Effector CD8-positive, alpha-beta T cell (primary cell): ENCODE measurements at regions not wholly inside any gene's neighbourhood (a gene's known extent, or its start where the extent isn't known, plus 50 kb on each side); places are given as distances from the start of the nearest gene placed in this dataset.

Experiments used
- DNase-seq: peaks from one replicate; lab custom pipeline; 2025; lab: John Stamatoyannopoulos, UW

- no peak for DNase-seq
These were observed 52.5 kb upstream of the C11orf58 start for GRCh38 chr11:16685914-16686313.

GRCh38 chr11:16678466-16679116 lies 59.9 kb upstream of the C11orf58 start:
- no peak for DNase-seq

- no peak for DNase-seq
These were observed 68.5 kb upstream of the C11orf58 start for GRCh38 chr11:16669799-16670415.

- DNase-seq: no peak
These were observed 105.9 kb upstream of the C11orf58 start for GRCh38 chr11:16632295-16633200.

- no peak for DNase-seq
These were observed 107.8 kb upstream of the C11orf58 start for GRCh38 chr11:16630651-16631050.

- DNase-seq: no peak
These were observed 120.0 kb upstream of the C11orf58 start for GRCh38 chr11:16618431-16618830.

- no peak for DNase-seq
These were observed 123.0 kb upstream of the C11orf58 start for GRCh38 chr11:16615480-16615879.

- DNase-seq: peak; percentile 4
These were observed 124.7 kb upstream of the C11orf58 start for GRCh38 chr11:16613512-16614381.

GRCh38 chr11:16613262-16613511 lies 125.3 kb upstream of the C11orf58 start:
- no peak for DNase-seq

- DNase-seq: no peak
These were observed 125.7 kb upstream of the C11orf58 start for GRCh38 chr11:16612566-16613261.

- DNase-seq: no peak
These were observed 126.4 kb upstream of the C11orf58 start for GRCh38 chr11:16611926-16612565.

GRCh38 chr11:16611401-16611921 lies 127.0 kb upstream of the C11orf58 start:
- no peak for DNase-seq

GRCh38 chr11:16610738-16611388 lies 127.6 kb upstream of the C11orf58 start:
- no peak for DNase-seq

- no peak for DNase-seq
These were observed 128.2 kb upstream of the C11orf58 start for GRCh38 chr11:16610213-16610737.

GRCh38 chr11:16609769-16610168 lies 128.7 kb upstream of the C11orf58 start:
- DNase-seq: no peak

- no peak for DNase-seq
These were observed 130.5 kb upstream of the C11orf58 start for GRCh38 chr11:16607675-16608644.

GRCh38 chr11:16606784-16607674 lies 131.4 kb upstream of the C11orf58 start:
- DNase-seq: no peak
